ENCODE measurements at regions not wholly inside any gene's neighbourhood (a gene's known extent, or its start where the extent isn't known, plus 50 kb on each side); places are given as distances from the start of the nearest gene placed in this dataset.

DNA sequence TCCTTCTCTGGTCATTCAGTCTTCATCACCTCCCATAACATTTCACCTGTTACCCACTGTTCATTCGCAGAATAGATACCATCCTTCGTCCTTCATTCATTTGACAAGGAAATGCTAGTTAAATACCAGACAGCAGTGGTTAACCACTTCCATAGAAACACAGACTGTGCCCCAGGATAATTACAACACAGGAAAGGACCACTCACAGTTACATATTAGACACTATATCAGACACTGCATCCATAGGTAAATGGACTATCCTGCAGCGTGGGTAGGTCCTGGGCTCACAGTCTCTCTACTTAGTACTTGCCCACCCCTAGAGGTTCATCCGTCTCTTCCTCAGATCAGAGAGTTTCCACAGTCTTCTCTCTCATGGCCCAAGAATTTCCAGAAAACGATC, 1044.6 kb downstream of the VRK1 start:
- TF ChIP-seq, protein P1, sequence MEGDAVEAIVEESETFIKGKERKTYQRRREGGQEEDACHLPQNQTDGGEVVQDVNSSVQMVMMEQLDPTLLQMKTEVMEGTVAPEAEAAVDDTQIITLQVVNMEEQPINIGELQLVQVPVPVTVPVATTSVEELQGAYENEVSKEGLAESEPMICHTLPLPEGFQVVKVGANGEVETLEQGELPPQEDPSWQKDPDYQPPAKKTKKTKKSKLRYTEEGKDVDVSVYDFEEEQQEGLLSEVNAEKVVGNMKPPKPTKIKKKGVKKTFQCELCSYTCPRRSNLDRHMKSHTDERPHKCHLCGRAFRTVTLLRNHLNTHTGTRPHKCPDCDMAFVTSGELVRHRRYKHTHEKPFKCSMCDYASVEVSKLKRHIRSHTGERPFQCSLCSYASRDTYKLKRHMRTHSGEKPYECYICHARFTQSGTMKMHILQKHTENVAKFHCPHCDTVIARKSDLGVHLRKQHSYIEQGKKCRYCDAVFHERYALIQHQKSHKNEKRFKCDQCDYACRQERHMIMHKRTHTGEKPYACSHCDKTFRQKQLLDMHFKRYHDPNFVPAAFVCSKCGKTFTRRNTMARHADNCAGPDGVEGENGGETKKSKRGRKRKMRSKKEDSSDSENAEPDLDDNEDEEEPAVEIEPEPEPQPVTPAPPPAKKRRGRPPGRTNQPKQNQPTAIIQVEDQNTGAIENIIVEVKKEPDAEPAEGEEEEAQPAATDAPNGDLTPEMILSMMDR (IDR thresholded peaks at IDR 0.05; ENCODE audit: low read depth, low read length), result no peak
- no peak for TF ChIP-seq POLR2A (IDR thresholded peaks at IDR 0.05; ENCODE audit: extremely low read depth, insufficient read length)
- TF ChIP-seq, protein P2, sequence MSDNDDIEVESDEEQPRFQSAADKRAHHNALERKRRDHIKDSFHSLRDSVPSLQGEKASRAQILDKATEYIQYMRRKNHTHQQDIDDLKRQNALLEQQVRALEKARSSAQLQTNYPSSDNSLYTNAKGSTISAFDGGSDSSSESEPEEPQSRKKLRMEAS (IDR thresholded peaks at IDR 0.05; ENCODE audit: low read depth, low read length), result no peak
- TF ChIP-seq MYC (IDR thresholded peaks at IDR 0.05; ENCODE audit: low read depth, low read length), result no peak

Measured in NB4 (cell line).